ENCODE measurements at regions not wholly inside any gene's neighbourhood (a gene's known extent, or its start where the extent isn't known, plus 50 kb on each side); places are given as distances from the start of the nearest gene placed in this dataset. TPM values are rescaled to one million over a fixed set of nuclear protein-coding genes. Genes with fewer than 3 reads are reported as not detected.

Small RNA genes in the stretch of these regions (small RNA-seq; reads per million reads assigned to genes)
- gene RF01983: not detected

Measured in occipital lobe (tissue), 1 donor.